Bronchial epithelial cell (primary cell): ENCODE measurements at regions not wholly inside any gene's neighbourhood (a gene's known extent, or its start where the extent isn't known, plus 50 kb on each side); places are given as distances from the start of the nearest gene placed in this dataset.

ENCODE experiments used
- DNase-seq: peaks from one replicate; pipeline ENCODE4 v3.0.0-alpha.2; 2010; ENCODE audit warnings: low read depth
- FAIRE-seq: peaks from 2 replicates; lab custom pipeline; 2011; peaks lifted over from hg19 to GRCh38; lab: Jason Lieb, UNC
- H3K27me3 ChIP-seq: 2 replicates; pipeline ENCODE4 v1.5.1; 2011; ENCODE audit warnings: low read length; ENCODE audit not compliant: control insufficient read depth, insufficient read depth
- H3K36me3 ChIP-seq: 2 replicates; pipeline ENCODE4 v1.5.1; 2011; ENCODE audit warnings: low read length; ENCODE audit not compliant: control insufficient read depth, insufficient read depth
- H3K4me3 ChIP-seq: 2 replicates; pipeline ENCODE4 v1.5.1; 2011; ENCODE audit warnings: mild to moderate bottlenecking, low read depth, low read length, control low read depth
- TF ChIP-seq, protein P1 (sequence below): IDR thresholded peaks from 2 replicates; pipeline ENCODE4 v1.5.1; 2011; ENCODE audit warnings: mild to moderate bottlenecking, moderate library complexity, low read length, control low read depth, inconsistent platforms; ENCODE audit not compliant: insufficient read depth, severe bottlenecking

GRCh38 chr2:63788071-63788470 is 53.6 kb upstream of the UGP2 start:
- TF ChIP-seq, protein P1, sequence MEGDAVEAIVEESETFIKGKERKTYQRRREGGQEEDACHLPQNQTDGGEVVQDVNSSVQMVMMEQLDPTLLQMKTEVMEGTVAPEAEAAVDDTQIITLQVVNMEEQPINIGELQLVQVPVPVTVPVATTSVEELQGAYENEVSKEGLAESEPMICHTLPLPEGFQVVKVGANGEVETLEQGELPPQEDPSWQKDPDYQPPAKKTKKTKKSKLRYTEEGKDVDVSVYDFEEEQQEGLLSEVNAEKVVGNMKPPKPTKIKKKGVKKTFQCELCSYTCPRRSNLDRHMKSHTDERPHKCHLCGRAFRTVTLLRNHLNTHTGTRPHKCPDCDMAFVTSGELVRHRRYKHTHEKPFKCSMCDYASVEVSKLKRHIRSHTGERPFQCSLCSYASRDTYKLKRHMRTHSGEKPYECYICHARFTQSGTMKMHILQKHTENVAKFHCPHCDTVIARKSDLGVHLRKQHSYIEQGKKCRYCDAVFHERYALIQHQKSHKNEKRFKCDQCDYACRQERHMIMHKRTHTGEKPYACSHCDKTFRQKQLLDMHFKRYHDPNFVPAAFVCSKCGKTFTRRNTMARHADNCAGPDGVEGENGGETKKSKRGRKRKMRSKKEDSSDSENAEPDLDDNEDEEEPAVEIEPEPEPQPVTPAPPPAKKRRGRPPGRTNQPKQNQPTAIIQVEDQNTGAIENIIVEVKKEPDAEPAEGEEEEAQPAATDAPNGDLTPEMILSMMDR: no peak
- DNase-seq (peak; percentile 95), FAIRE-seq (no peak)
- no peaks in the 10 kb centered on the region for H3K27me3 ChIP-seq
- H3K4me3 ChIP-seq: no peak overlapping the region
- no peaks in the 10 kb centered on the region for H3K36me3 ChIP-seq

DNA sequence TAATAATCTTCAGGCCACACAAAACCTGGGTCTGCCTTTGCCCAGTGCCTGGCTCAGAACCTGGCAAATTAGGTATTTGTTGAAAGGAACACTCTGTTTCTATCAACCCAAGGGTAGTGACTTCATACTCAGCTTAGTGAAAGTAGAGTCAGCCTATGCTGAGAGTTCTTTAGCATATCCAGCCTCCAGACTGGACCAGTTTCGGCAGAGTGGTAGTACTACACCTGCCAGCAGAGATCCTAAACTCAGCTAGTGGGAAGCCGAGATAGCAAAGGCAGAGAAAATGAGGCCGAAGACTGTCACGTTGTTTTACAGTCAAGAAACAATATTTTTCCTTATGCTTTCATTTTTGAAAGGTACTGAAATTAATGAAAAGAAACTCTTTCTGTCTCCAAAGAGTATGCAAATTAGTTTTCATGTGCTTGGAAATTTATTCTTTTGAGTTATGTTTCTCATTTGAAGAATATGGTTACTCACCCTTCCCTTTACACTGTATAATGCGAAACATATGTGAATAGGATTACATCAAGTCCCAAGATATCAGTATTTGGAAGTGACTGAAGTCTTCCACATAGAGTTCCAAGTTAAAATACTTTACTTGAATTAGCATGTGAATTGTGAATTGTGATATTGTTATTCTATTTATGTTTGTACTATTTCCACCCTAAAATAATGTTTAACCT is 52.2 kb upstream of the UGP2 start:
- no peaks in the 10 kb centered on the region for H3K36me3 ChIP-seq
- H3K4me3 ChIP-seq: no peak overlapping the region
- no peaks in the 10 kb centered on the region for H3K27me3 ChIP-seq
- DNase-seq (no peak), FAIRE-seq (no peak)
- TF ChIP-seq, protein P1: no peak

DNA sequence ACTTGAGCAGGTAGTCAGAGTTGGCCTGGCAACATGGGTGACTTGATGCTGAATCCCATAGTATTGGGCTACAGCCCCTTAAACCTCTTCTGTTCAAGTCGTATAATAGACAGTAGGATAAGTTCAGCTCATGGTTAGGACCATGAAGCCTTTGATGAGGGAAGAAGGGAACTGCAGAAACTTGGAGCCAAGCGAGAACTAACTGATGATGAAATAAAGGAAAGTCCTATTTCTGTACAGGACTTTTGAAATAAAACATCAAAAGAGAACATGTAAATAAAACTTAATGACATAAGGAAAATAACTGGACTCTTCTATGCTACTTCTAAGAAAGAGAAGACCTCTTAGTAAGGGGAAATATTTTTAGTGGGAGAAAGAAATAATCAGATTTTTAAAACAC is 51.2 kb upstream of the UGP2 start:
- Histone ChIP-seq H3K27me3 (no peaks in the 10 kb centered on the region), H3K4me3 (no peak overlapping the region), H3K36me3 (no peaks in the 10 kb centered on the region)
- no peak for DNase-seq
- FAIRE-seq: no peak
- TF ChIP-seq, protein P1: no peak

DNA sequence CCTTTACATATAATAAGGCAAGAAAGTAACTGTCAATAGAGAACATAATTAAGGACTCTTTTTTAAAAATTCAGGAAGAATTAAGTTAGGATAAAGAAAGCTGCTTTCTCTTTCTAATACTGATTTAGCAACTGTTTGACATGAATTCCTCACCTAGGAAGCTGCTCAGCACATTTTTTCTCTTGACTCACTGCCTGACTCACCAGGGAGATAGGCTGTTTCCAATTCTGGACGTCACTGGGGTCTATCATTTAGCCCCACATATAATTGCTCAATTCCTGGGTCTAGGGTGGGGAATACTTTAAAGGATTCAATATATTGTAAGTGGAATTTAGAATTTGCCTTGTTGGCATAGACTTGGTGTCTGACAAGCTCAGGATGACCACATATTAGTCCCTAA is 50.8 kb upstream of the UGP2 start:
- no peak overlapping the region for H3K4me3 ChIP-seq
- TF ChIP-seq, protein P1: no peak
- H3K27me3 ChIP-seq: no peaks in the 10 kb centered on the region
- DNase-seq (peak; percentile 87), FAIRE-seq (no peak)
- H3K36me3 ChIP-seq: no peaks in the 10 kb centered on the region

DNA sequence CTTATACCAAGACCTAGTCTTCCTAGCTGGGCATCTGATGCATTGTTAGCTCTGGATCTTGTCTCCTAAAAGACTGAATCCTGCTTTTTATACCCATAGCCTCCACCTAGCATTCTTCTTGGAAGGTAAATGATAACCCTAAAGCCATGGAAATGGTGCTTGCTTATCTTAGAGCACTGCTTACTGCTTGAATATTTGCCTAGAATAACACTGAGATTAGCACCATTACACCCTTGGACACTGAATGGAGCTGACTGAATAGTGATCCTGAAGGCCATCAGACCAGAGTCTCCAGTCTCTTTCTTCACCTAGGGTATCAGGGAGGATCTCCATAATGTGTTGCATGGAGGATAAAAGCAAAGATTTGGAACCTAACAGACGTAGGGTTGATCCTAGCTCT is 50.3 kb upstream of the UGP2 start:
- no peaks in the 10 kb centered on the region for H3K36me3 ChIP-seq
- TF ChIP-seq, protein P1: no peak
- H3K4me3 ChIP-seq: no peak overlapping the region
- FAIRE-seq: no peak
- no peaks in the 10 kb centered on the region for H3K27me3 ChIP-seq
- DNase-seq: no peak
